GM12872 (cell line): ENCODE measurements at regions not wholly inside any gene's neighbourhood (a gene's known extent, or its start where the extent isn't known, plus 50 kb on each side); places are given as distances from the start of the nearest gene placed in this dataset.

ENCODE experiments used
- CTCF ChIP-seq: IDR thresholded peaks from 3 replicates; pipeline ENCODE4 v1.5.1; 2011; ENCODE audit warnings: low read depth, mild to moderate bottlenecking, low read length, moderate library complexity; ENCODE audit not compliant: insufficient read depth

- TF ChIP-seq CTCF, result no peak
These were observed 1156.9 kb downstream of the CDH9 start for GRCh38 chr5:25881318-25882036.

- TF ChIP-seq CTCF, result no peak
These were observed 1174.6 kb downstream of the CDH9 start for GRCh38 chr5:25863811-25864210.

GRCh38 chr5:25862276-25862675, 1176.1 kb downstream of the CDH9 start:
- no peak for TF ChIP-seq CTCF

- 0 out of 3 replicates have a peak, but pooled peaks have one; percentile 23 for TF ChIP-seq CTCF
These were observed 1180.4 kb downstream of the CDH9 start for GRCh38 chr5:25858019-25858418.

- no peak for TF ChIP-seq CTCF
These were observed 1187.1 kb downstream of the CDH9 start for GRCh38 chr5:25851301-25851700.

GRCh38 chr5:25850581-25850980, 1187.8 kb downstream of the CDH9 start:
- no peak for TF ChIP-seq CTCF

GRCh38 chr5:25849270-25849669, 1189.1 kb downstream of the CDH9 start:
- no peak for TF ChIP-seq CTCF

GRCh38 chr5:25823330-25823873, 1178.6 kb upstream of the CDH10 start:
- no peak for TF ChIP-seq CTCF
